MCF 10A (cell line): ENCODE measurements at regions not wholly inside any gene's neighbourhood (a gene's known extent, or its start where the extent isn't known, plus 50 kb on each side); places are given as distances from the start of the nearest gene placed in this dataset.
"Not testable (repeated sequence)": the region's sequence is repeated elsewhere in the genome, so short reads cannot be mapped to it uniquely, and the experiment has no call there.

Source experiments
- BruUV-seq: library from RNA; stranded (reverse); fragments of 400-500 nt; replicated peaks from 2 replicates; lab custom pipeline; 2021; lab: Mats Ljungman, UMichigan
- CTCF ChIA-PET: fragments of 300-600 bp; sonication (Branson Sonifier 250); formaldehyde crosslinking; extraction: SDS; loops from one replicate; lab custom pipeline; 2021; ENCODE audit warnings: antibody characterized with exemption, inconsistent platforms; lab: Yijun Ruan, JAX
- POLR2A ChIA-PET: fragments of 300-600, 350-650 bp; sonication (Branson Sonifier 250); formaldehyde crosslinking; extraction: SDS; loops from one replicate; lab custom pipeline; 2020; ENCODE audit warnings: antibody characterized with exemption, inconsistent platforms; lab: Yijun Ruan, JAX
- DNase-seq: peaks from one replicate; pipeline ENCODE4 v3.0.0-alpha.2; 2018; ENCODE audit not compliant: unreplicated experiment
- H3K27ac Mint-ChIP-seq: one replicate; pipeline ENCODE4 v1.8.0; 2022; ENCODE audit warnings: mild to moderate bottlenecking, low read depth, mixed read lengths; ENCODE audit not compliant: unreplicated experiment
- H3K27me3 Mint-ChIP-seq: one replicate; pipeline ENCODE4 v1.8.0; 2022; ENCODE audit warnings: mixed read lengths; ENCODE audit not compliant: insufficient read depth, unreplicated experiment
- H3K36me3 Mint-ChIP-seq: one replicate; pipeline ENCODE4 v1.8.0; 2022; ENCODE audit warnings: mild to moderate bottlenecking, moderate library complexity, mixed read lengths; ENCODE audit not compliant: insufficient read depth, unreplicated experiment
- H3K4me1 Mint-ChIP-seq: one replicate; pipeline ENCODE4 v1.8.0; 2022; ENCODE audit warnings: mixed read lengths; ENCODE audit not compliant: insufficient read depth, unreplicated experiment
- H3K4me3 Mint-ChIP-seq: one replicate; pipeline ENCODE4 v1.8.0; 2022; ENCODE audit warnings: mild to moderate bottlenecking, moderate library complexity, mixed read lengths; ENCODE audit not compliant: unreplicated experiment
- H3K9me3 Mint-ChIP-seq: one replicate; pipeline ENCODE4 v1.8.0; 2022; ENCODE audit warnings: mixed read lengths; ENCODE audit not compliant: unreplicated experiment
- intact Hi-C: fragments of 100-400 bp; cut with micrococcal nuclease; formaldehyde crosslinking; loops from 2 replicates; pipeline ENCODE4 v1.14.1; 2022
- TF ChIP-seq, protein P1 (sequence below): fragments of 200-600 bp; IDR thresholded peaks from one replicate; pipeline ENCODE4 v1.8.0; 2022; ENCODE audit warnings: antibody characterized with exemption, mild to moderate bottlenecking; ENCODE audit not compliant: unreplicated experiment

GRCh38 chr4:142897518-142897917 is 51.4 kb upstream of the INPP4B start:
- H3K27me3 Mint-ChIP-seq, H3K4me3 Mint-ChIP-seq, CTCF ChIA-PET, H3K4me1 Mint-ChIP-seq, H3K36me3 Mint-ChIP-seq, POLR2A ChIA-PET, DNase-seq, BruUV-seq, H3K27ac Mint-ChIP-seq, intact Hi-C loops: not testable (repeated sequence)
- H3K9me3 Mint-ChIP-seq: peaks cover 16% of the 10 kb centered on the region

- intact Hi-C loops: no loop called here
- no peaks in the 10 kb centered on the region for H3K4me1 Mint-ChIP-seq
- no peak overlapping the region for H3K4me3 Mint-ChIP-seq
- no peak overlapping the region for H3K27ac Mint-ChIP-seq
- H3K36me3 Mint-ChIP-seq: no peaks in the 10 kb centered on the region
- H3K9me3 Mint-ChIP-seq: peaks cover 23% of the 10 kb centered on the region
- TF ChIP-seq, protein P1, sequence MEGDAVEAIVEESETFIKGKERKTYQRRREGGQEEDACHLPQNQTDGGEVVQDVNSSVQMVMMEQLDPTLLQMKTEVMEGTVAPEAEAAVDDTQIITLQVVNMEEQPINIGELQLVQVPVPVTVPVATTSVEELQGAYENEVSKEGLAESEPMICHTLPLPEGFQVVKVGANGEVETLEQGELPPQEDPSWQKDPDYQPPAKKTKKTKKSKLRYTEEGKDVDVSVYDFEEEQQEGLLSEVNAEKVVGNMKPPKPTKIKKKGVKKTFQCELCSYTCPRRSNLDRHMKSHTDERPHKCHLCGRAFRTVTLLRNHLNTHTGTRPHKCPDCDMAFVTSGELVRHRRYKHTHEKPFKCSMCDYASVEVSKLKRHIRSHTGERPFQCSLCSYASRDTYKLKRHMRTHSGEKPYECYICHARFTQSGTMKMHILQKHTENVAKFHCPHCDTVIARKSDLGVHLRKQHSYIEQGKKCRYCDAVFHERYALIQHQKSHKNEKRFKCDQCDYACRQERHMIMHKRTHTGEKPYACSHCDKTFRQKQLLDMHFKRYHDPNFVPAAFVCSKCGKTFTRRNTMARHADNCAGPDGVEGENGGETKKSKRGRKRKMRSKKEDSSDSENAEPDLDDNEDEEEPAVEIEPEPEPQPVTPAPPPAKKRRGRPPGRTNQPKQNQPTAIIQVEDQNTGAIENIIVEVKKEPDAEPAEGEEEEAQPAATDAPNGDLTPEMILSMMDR: no peak
- ChIA-PET POLR2A (no interaction called here), CTCF (no interaction called here)
- no peaks in the 10 kb centered on the region for H3K27me3 Mint-ChIP-seq
- no TSS peak for BruUV-seq
- no peak for DNase-seq
These were observed 54.5 kb upstream of the INPP4B start for GRCh38 chr4:142900622-142901021.

DNA sequence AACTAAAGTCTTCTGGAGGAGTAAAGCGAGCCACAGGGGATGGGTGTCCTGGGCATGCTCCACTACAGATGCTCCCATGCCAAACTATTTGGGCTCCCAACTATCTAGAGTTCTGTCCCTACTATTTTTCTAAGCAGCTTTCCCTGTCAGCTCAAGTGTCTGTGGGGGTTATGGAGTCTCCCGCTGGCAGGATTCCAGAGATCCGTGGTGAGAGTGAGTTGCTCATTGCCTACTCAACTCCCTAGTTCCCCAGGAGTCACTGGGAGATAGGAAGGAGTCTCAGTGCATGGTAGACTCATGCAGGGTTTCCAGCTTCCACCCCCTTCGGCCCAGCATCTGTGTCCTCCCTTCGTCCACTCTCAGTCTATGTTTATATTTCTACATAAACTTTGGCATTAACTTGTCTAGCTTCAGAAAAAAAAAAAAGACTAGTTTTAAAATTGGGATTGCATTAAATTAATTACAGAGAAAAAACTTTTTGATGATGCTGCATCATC is 55.1 kb upstream of the INPP4B start:
- TF ChIP-seq, protein P1: no peak
- Mint-ChIP-seq H3K27me3 (no peaks in the 10 kb centered on the region), H3K9me3 (peaks cover 26% of the 10 kb centered on the region), H3K4me1 (no peaks in the 10 kb centered on the region), H3K4me3 (no peak overlapping the region), H3K36me3 (no peaks in the 10 kb centered on the region), H3K27ac (no peak overlapping the region)
- intact Hi-C loops: no loop called here
- no TSS peak for BruUV-seq
- POLR2A ChIA-PET: interaction anchor here (0.6 kb wide), 1 partner anchor 26 kb away, joined by 3 read pairs; no protein-coding TSS in a partner anchor
- peak; percentile 20 for DNase-seq
- CTCF ChIA-PET: no interaction called here

DNA sequence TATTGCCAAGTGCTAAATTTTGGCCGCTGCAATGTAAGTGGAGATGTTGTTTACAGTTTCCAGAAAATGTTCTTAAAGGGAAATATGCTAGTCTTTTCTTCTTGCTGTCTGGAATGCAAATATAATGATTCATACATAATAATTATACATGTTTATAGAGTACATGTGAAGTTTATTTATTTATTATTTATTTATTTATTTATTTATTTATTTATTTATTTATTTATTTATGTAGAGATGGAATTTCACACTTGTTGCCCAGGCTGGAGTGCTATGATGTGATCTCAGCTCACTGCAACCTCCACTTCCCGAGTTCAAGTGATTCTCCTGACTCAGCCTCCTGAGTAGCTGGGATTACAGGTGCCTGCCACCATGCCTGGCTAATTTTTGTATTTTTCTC is 57.5 kb upstream of the INPP4B start:
- H3K27me3 Mint-ChIP-seq, intact Hi-C loops, DNase-seq, CTCF ChIA-PET, H3K4me1 Mint-ChIP-seq, BruUV-seq, H3K36me3 Mint-ChIP-seq, H3K4me3 Mint-ChIP-seq, H3K27ac Mint-ChIP-seq: not testable (repeated sequence)
- POLR2A ChIA-PET: interaction anchor here (0.6 kb wide), 1 partner anchor 22 kb away, joined by 5 read pairs; no protein-coding TSS in a partner anchor
- peaks cover 30% of the 10 kb centered on the region for H3K9me3 Mint-ChIP-seq

- H3K36me3 Mint-ChIP-seq: no peaks in the 10 kb centered on the region
- intact Hi-C loops: no loop called here
- ChIA-PET CTCF (interaction anchor here (0.6 kb wide), 1 partner anchor 188 kb away, joined by 3 read pairs; no protein-coding TSS in a partner anchor), POLR2A (no interaction called here)
- peaks cover 22% of the 10 kb centered on the region for H3K9me3 Mint-ChIP-seq
- H3K4me3 Mint-ChIP-seq: no peak overlapping the region
- DNase-seq: no peak
- H3K4me1 Mint-ChIP-seq: no peaks in the 10 kb centered on the region
- H3K27ac Mint-ChIP-seq: no peak overlapping the region
- TF ChIP-seq, protein P1: no peak
- BruUV-seq: no TSS peak
- no peaks in the 10 kb centered on the region for H3K27me3 Mint-ChIP-seq
These were observed 63.8 kb upstream of the INPP4B start for GRCh38 chr4:142909908-142910307.
